Left lung (tissue), 4 donors: ENCODE measurements at regions not wholly inside any gene's neighbourhood (a gene's known extent, or its start where the extent isn't known, plus 50 kb on each side); places are given as distances from the start of the nearest gene placed in this dataset.

Experiments used
- ATAC-seq: fragments of 200-7000 bp; cut with Tn5 transposase; one replicate; pipeline ENCODE4 v1.9.1; 2020; ENCODE audit warnings: moderate library complexity
- DNase-seq, 4 donors: peaks; one replicate each; pipeline ENCODE4 v3.0.0-alpha.2; 2013 to 2020
- H3K27ac ChIP-seq, 2 donors: fragments of 200-600 bp; sonication (generic) in 1 of 2; one replicate each; pipeline versions ENCODE4 v1.5.0 to v1.8.0; 2020 to 2021
- H3K27me3 ChIP-seq, 2 donors: fragments of 200-600 bp; sonication (generic) in 1 of 2; one replicate each; pipeline versions ENCODE4 v1.5.0 to v1.8.0; 2020 to 2021
- H3K36me3 ChIP-seq, 2 donors: fragments of 200-600 bp; sonication (generic) in 1 of 2; one replicate each; pipeline versions ENCODE4 v1.5.0 to v1.8.0; 2020 to 2021
- H3K4me1 ChIP-seq, 2 donors: fragments of 200-600 bp; one replicate each; pipeline ENCODE4 v1.8.0; 2021
- H3K4me3 ChIP-seq, 2 donors: fragments of 200-600 bp; sonication (generic) in 1 of 2; one replicate each; pipeline versions ENCODE4 v1.5.0 to v1.8.0; 2020 to 2021; ENCODE audit warnings: mild to moderate bottlenecking in 1 of 2
- H3K9me3 ChIP-seq, 2 donors: fragments of 200-600 bp; sonication (generic) in 1 of 2; one replicate each; pipeline versions ENCODE4 v1.5.0 to v1.8.0; 2020 to 2021
- intact Hi-C, 2 donors: fragments of 100-400 bp; cut with DNase I; formaldehyde crosslinking; loops; one replicate each; pipeline versions ENCODE4 v1.11.2 to v1.14.2; 2022
- TF ChIP-seq, protein P1 (sequence below), 2 donors: fragments of 200-600 bp; sonication (generic) in 1 of 2; IDR thresholded peaks; one replicate each; pipeline versions ENCODE4 v1.5.0 to v1.8.0; 2021; ENCODE audit warnings: antibody characterized with exemption in 2 of 2
- donor health status: DM: no; HTN: yes; CAD: no.
- donor health status: DM: no; HTN: no; CAD: no.

- ATAC-seq (no peak), DNase-seq (no peak)
- Histone ChIP-seq H3K27me3 (no peaks in the 10 kb centered on the region), H3K36me3 (no peaks in the 10 kb centered on the region), H3K27ac (no peak overlapping the region), H3K4me1 (no peaks in the 10 kb centered on the region), H3K4me3 (no peak overlapping the region), H3K9me3 (no peaks in the 10 kb centered on the region)
- TF ChIP-seq, protein P1, sequence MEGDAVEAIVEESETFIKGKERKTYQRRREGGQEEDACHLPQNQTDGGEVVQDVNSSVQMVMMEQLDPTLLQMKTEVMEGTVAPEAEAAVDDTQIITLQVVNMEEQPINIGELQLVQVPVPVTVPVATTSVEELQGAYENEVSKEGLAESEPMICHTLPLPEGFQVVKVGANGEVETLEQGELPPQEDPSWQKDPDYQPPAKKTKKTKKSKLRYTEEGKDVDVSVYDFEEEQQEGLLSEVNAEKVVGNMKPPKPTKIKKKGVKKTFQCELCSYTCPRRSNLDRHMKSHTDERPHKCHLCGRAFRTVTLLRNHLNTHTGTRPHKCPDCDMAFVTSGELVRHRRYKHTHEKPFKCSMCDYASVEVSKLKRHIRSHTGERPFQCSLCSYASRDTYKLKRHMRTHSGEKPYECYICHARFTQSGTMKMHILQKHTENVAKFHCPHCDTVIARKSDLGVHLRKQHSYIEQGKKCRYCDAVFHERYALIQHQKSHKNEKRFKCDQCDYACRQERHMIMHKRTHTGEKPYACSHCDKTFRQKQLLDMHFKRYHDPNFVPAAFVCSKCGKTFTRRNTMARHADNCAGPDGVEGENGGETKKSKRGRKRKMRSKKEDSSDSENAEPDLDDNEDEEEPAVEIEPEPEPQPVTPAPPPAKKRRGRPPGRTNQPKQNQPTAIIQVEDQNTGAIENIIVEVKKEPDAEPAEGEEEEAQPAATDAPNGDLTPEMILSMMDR (IDR thresholded peaks at IDR 0.05), result no peak
- intact Hi-C loops, result no loop called here
Observed at GRCh38 chr11:92740276-92740675, 229.2 kb upstream of the MTNR1B start.

GRCh38 chr11:92744929-92745585 lies 224.4 kb upstream of the MTNR1B start:
- TF ChIP-seq, protein P1 (IDR thresholded peaks at IDR 0.05), result no peak
- Histone ChIP-seq H3K27me3 (no peaks in the 10 kb centered on the region), H3K36me3 (no peaks in the 10 kb centered on the region), H3K27ac (no peak overlapping the region), H3K4me3 (no peak overlapping the region), H3K9me3 (no peaks in the 10 kb centered on the region), H3K4me1 (no peaks in the 10 kb centered on the region)
- DNase-seq, result no peak
- intact Hi-C loops, result no loop called here
- no peak for ATAC-seq

- H3K36me3 ChIP-seq, result no peaks in the 10 kb centered on the region
- H3K9me3 ChIP-seq, result no peaks in the 10 kb centered on the region
- no peaks in the 10 kb centered on the region for H3K27me3 ChIP-seq
- no peak overlapping the region for H3K4me3 ChIP-seq
- H3K27ac ChIP-seq, result no peak overlapping the region
- H3K4me1 ChIP-seq, result no peaks in the 10 kb centered on the region
- intact Hi-C loops, result no loop called here
- TF ChIP-seq, protein P1 (IDR thresholded peaks at IDR 0.05), result no peak
- ATAC-seq, result no peak
- DNase-seq, result no peak
Observed at GRCh38 chr11:92750794-92751193, 218.7 kb upstream of the MTNR1B start.

DNA sequence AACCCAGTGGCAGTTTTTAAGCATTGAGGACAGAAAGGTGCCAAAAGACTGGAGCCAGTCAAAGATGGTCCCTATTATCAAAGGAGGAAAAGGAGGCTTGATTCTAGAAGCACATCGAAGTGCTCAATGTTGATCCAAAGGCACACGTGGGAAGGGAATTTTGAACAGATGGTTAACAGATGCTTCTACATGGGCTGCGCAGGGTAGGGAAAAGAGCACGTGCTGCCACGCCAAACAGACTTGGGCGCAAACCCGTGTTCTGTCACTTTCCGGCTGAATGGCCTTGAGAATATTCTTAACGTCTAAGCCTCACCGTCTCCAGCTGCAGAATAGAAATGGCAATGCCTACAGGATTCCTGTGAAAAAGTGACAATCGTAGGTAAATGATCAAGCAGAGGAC lies 217.9 kb upstream of the MTNR1B start:
- Histone ChIP-seq H3K4me3 (no peak overlapping the region), H3K27me3 (no peaks in the 10 kb centered on the region), H3K9me3 (no peaks in the 10 kb centered on the region), H3K36me3 (no peaks in the 10 kb centered on the region), H3K4me1 (no peaks in the 10 kb centered on the region), H3K27ac (no peak overlapping the region)
- DNase-seq (no peak), ATAC-seq (no peak)
- intact Hi-C loops, result no loop called here
- TF ChIP-seq, protein P1 (IDR thresholded peaks at IDR 0.05), result no peak

DNA sequence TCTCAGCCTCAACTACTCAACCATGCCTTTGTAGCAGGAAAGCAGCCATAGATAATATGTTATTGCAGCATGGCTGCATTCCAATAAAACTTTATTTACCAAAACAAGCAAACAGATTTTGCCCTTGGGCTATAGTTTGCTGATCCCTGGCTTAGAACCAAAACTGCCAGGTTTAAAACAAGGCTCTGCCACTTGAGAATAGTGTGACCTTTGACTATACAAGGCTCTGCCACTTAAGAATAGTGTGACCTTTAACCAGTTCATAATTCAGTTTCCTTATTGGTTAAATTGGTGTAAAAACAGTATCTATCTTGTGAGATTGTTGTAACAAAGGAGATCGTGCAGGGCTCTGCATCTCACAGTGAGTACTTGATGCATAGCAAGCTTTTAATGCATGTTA lies 217.3 kb upstream of the MTNR1B start:
- no peaks in the 10 kb centered on the region for H3K36me3 ChIP-seq
- H3K9me3 ChIP-seq, result no peaks in the 10 kb centered on the region
- TF ChIP-seq, protein P1 (IDR thresholded peaks at IDR 0.05), result no peak
- no peak for DNase-seq
- no peak for ATAC-seq
- no peak overlapping the region for H3K27ac ChIP-seq
- H3K27me3 ChIP-seq, result no peaks in the 10 kb centered on the region
- no peaks in the 10 kb centered on the region for H3K4me1 ChIP-seq
- intact Hi-C loops, result no loop called here
- no peak overlapping the region for H3K4me3 ChIP-seq
